GM19239 (cell line): ENCODE measurements at regions not wholly inside any gene's neighbourhood (a gene's known extent, or its start where the extent isn't known, plus 50 kb on each side); places are given as distances from the start of the nearest gene placed in this dataset.
"Not testable (repeated sequence)": the region's sequence is repeated elsewhere in the genome, so short reads cannot be mapped to it uniquely, and the experiment has no call there.

Source experiments
- DNase-seq: peaks from one replicate; pipeline ENCODE4 v3.0.0; 2011; ENCODE audit warnings: low spot score; ENCODE audit not compliant: insufficient read length
- FAIRE-seq: peaks from 2 replicates; lab custom pipeline; 2011; peaks lifted over from hg19 to GRCh38; lab: Jason Lieb, UNC

GRCh38 chr10:46095943-46096342 is 49.9 kb upstream of the MSMB start:
- not testable (repeated sequence) for DNase-seq, FAIRE-seq

- FAIRE-seq (no peak), DNase-seq (no peak)
These were observed 50.4 kb upstream of the MSMB start for GRCh38 chr10:46096446-46096845.

GRCh38 chr10:46096909-46097575 is 51.0 kb upstream of the MSMB start:
- DNase-seq, result no peak
- no peak for FAIRE-seq

- DNase-seq, result no peak
- no peak for FAIRE-seq
These were observed 51.7 kb upstream of the MSMB start for GRCh38 chr10:46097576-46098317.

GRCh38 chr10:46098386-46098785 is 52.3 kb upstream of the MSMB start:
- FAIRE-seq (no peak), DNase-seq (no peak)

GRCh38 chr10:46098925-46099324 is 52.9 kb upstream of the MSMB start:
- DNase-seq, FAIRE-seq: not testable (repeated sequence)

- no peak for DNase-seq
- FAIRE-seq, result no peak
These were observed 58.1 kb upstream of the MSMB start for GRCh38 chr10:46104071-46104585.

- not testable (repeated sequence) for DNase-seq, FAIRE-seq
These were observed 59.3 kb upstream of the MSMB start for GRCh38 chr10:46105416-46105815.

- FAIRE-seq, DNase-seq: not testable (repeated sequence)
These were observed 59.9 kb upstream of the MSMB start for GRCh38 chr10:46105856-46106409.

- FAIRE-seq (no peak), DNase-seq (peak; percentile 33)
These were observed 60.6 kb upstream of the MSMB start for GRCh38 chr10:46106410-46107255.

GRCh38 chr10:46108158-46108499 is 62.1 kb upstream of the MSMB start:
- not testable (repeated sequence) for FAIRE-seq, DNase-seq

GRCh38 chr10:46154271-46154670 is 108.2 kb upstream of the MSMB start:
- not testable (repeated sequence) for FAIRE-seq, DNase-seq

GRCh38 chr10:46154683-46155082 is 108.6 kb upstream of the MSMB start:
- DNase-seq, FAIRE-seq: not testable (repeated sequence)

GRCh38 chr10:46156866-46157265 is 110.8 kb upstream of the MSMB start:
- not testable (repeated sequence) for FAIRE-seq, DNase-seq

- DNase-seq (no peak), FAIRE-seq (no peak)
These were observed 117.1 kb upstream of the ANTXRL start for GRCh38 chr10:46169736-46170135.

- FAIRE-seq (no peak), DNase-seq (no peak)
These were observed 116.0 kb upstream of the ANTXRL start for GRCh38 chr10:46170789-46171188.

- DNase-seq (no peak), FAIRE-seq (no peak)
These were observed 115.1 kb upstream of the ANTXRL start for GRCh38 chr10:46171661-46172060.

GRCh38 chr10:46175296-46175695 is 111.5 kb upstream of the ANTXRL start:
- FAIRE-seq, result no peak
- DNase-seq, result no peak

- no peak for DNase-seq
- no peak for FAIRE-seq
These were observed 111.0 kb upstream of the ANTXRL start for GRCh38 chr10:46175831-46176230.

GRCh38 chr10:46187431-46187830 is 99.4 kb upstream of the ANTXRL start:
- FAIRE-seq, DNase-seq: not testable (repeated sequence)
